ENCODE measurements at regions not wholly inside any gene's neighbourhood (a gene's known extent, or its start where the extent isn't known, plus 50 kb on each side); places are given as distances from the start of the nearest gene placed in this dataset.
A peak's percentile ranks its signal among the peaks of the same experiment; 100 is the strongest.

DNA sequence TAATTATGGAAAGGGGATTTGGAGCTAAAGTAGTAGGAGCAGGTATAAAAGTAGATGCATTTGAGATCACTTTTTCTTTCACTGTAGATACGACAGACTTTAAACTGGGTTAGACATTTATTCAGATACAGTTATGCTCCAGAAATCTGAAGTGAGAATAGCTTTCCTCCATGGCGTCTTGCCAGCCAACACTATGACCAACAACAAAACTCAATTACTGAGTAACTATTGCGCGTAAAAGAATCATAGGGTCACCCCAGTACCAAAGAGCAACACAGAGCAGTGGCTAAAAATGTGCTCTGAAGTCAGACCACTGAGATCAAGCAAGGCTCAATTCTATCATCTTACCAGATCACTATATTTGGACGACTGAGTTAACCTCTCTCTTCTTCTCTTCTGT lies 262.5 kb upstream of the SORCS1 start:
- H3K27ac Mint-ChIP-seq (ENCODE audit: low read depth, unreplicated experiment): no peak overlapping the region
- TF ChIP-seq CTCF (IDR thresholded peaks at IDR 0.05; ENCODE audit: unreplicated experiment): no peak
- no peak for DNase-seq (ENCODE audit: unreplicated experiment)
- H3K9me3 Mint-ChIP-seq (ENCODE audit: unreplicated experiment): no peaks in the 10 kb centered on the region
- peaks cover 8% of the 10 kb centered on the region for H3K4me1 Mint-ChIP-seq (ENCODE audit: insufficient read depth, unreplicated experiment)
- no peaks in the 10 kb centered on the region for H3K36me3 Mint-ChIP-seq (ENCODE audit: insufficient read depth, unreplicated experiment)
- CTCF ChIA-PET: no interaction called here
- POLR2A ChIA-PET: no interaction called here
- intact Hi-C loops (cut with micrococcal nuclease): no loop called here
- BruUV-seq (replicated peaks): no TSS peak
- H3K4me3 Mint-ChIP-seq (ENCODE audit: unreplicated experiment): no peak overlapping the region
- H3K27me3 Mint-ChIP-seq (ENCODE audit: insufficient read depth, unreplicated experiment): no peaks in the 10 kb centered on the region

DNA sequence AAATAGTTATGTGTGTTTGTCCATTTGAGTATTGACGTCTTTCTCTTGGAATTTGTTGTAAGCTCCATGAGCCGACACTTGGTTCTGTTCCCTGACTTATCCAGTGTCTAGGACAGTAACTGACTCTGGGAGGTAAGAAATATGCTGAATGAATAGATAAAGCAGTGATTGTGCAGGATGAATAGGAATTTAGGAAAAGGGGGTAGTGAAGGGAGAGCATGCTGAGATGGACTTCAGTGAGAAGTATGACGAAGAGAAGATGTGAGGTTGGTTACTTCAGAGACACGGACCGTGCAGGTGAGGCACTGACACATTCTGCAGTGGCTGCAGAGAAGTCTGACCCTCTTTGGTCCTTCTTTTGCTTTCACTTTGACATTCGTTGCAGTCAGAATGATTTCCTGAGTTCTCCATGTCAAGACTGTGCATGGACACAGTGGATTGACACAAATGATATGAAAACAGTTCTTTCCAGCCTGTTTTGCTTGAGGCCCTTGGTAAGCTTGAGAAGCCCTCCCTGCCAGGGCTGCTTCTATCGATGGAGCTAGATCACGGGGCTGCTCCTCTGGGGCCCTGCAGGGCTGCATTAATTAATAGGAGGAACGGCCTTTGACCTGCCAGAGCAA lies 261.5 kb upstream of the SORCS1 start:
- intact Hi-C loops (cut with micrococcal nuclease): no loop called here
- no TSS peak for BruUV-seq (replicated peaks)

DNA sequence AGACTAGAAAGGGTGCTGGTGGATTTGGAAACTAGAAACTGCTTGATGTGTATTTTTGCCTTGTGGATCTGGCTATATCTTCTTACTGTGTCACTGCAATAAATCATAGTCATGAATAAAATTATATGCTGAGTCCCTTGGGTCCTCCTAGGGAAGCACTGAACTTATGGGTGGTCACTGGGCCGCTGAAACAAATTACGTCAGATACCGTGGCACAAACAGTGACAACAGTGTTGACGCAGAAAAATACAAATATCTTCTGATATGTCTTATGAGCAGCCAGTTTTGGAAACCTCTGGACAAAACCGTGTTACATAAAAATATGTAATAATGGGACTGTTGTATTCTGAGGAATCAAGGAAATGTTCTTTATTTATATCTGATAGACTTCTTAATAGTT lies 260.1 kb upstream of the SORCS1 start:
- Mint-ChIP-seq H3K4me1 (ENCODE audit: insufficient read depth, unreplicated experiment) (peaks cover 8% of the 10 kb centered on the region), H3K9me3 (ENCODE audit: unreplicated experiment) (no peaks in the 10 kb centered on the region), H3K4me3 (ENCODE audit: unreplicated experiment) (no peak overlapping the region), H3K36me3 (ENCODE audit: insufficient read depth, unreplicated experiment) (no peaks in the 10 kb centered on the region), H3K27me3 (ENCODE audit: insufficient read depth, unreplicated experiment) (no peaks in the 10 kb centered on the region), H3K27ac (ENCODE audit: low read depth, unreplicated experiment) (no peak overlapping the region)
- intact Hi-C loops (cut with micrococcal nuclease): no loop called here
- BruUV-seq (replicated peaks): no TSS peak
- CTCF ChIA-PET: no interaction called here
- POLR2A ChIA-PET: no interaction called here
- DNase-seq (ENCODE audit: unreplicated experiment): no peak
- TF ChIP-seq CTCF (IDR thresholded peaks at IDR 0.05; ENCODE audit: unreplicated experiment): no peak

More for the DNA sequence above, 261.5 kb upstream of the SORCS1 start:
- no peak for DNase-seq (ENCODE audit: unreplicated experiment)
- no peaks in the 10 kb centered on the region for H3K36me3 Mint-ChIP-seq (ENCODE audit: insufficient read depth, unreplicated experiment)
- TF ChIP-seq CTCF (IDR thresholded peaks at IDR 0.05; ENCODE audit: unreplicated experiment): no peak
- no peak overlapping the region for H3K27ac Mint-ChIP-seq (ENCODE audit: low read depth, unreplicated experiment)
- no peaks in the 10 kb centered on the region for H3K9me3 Mint-ChIP-seq (ENCODE audit: unreplicated experiment)
- POLR2A ChIA-PET: interaction anchor here (0.7 kb wide), 2 partner anchors 16 to 406 kb away, joined by 3 read pairs; no protein-coding TSS in a partner anchor
- peak overlapping the region; percentile 1 for H3K4me3 Mint-ChIP-seq (ENCODE audit: unreplicated experiment)
- CTCF ChIA-PET: no interaction called here
- H3K4me1 Mint-ChIP-seq (ENCODE audit: insufficient read depth, unreplicated experiment): peaks cover 8% of the 10 kb centered on the region
- no peaks in the 10 kb centered on the region for H3K27me3 Mint-ChIP-seq (ENCODE audit: insufficient read depth, unreplicated experiment)

- Mint-ChIP-seq H3K27me3 (ENCODE audit: insufficient read depth, unreplicated experiment) (no peaks in the 10 kb centered on the region), H3K27ac (ENCODE audit: low read depth, unreplicated experiment) (no peak overlapping the region), H3K9me3 (ENCODE audit: unreplicated experiment) (no peaks in the 10 kb centered on the region), H3K4me1 (ENCODE audit: insufficient read depth, unreplicated experiment) (peaks cover 8% of the 10 kb centered on the region), H3K36me3 (ENCODE audit: insufficient read depth, unreplicated experiment) (no peaks in the 10 kb centered on the region), H3K4me3 (ENCODE audit: unreplicated experiment) (no peak overlapping the region)
- no TSS peak for BruUV-seq (replicated peaks)
- no peak for DNase-seq (ENCODE audit: unreplicated experiment)
- CTCF ChIA-PET: no interaction called here
- TF ChIP-seq CTCF (IDR thresholded peaks at IDR 0.05; ENCODE audit: unreplicated experiment): no peak
- POLR2A ChIA-PET: no interaction called here
- intact Hi-C loops (cut with micrococcal nuclease): no loop called here
These were observed 259.4 kb upstream of the SORCS1 start for GRCh38 chr10:107423903-107424302.

Measured in MCF 10A (cell line).